K562 (cell line): ENCODE measurements at regions not wholly inside any gene's neighbourhood (a gene's known extent, or its start where the extent isn't known, plus 50 kb on each side); places are given as distances from the start of the nearest gene placed in this dataset.

ENCODE experiments used
- BDP1 ChIP-seq: IDR thresholded peaks from 3 replicates; pipeline ENCODE4 v1.6.1; 2011; ENCODE audit not compliant: insufficient read length, insufficient read depth
- CTCF ChIP-seq, 3 experiments: IDR thresholded peaks in 2 of 3; conservative IDR thresholded peaks in 1 of 3; 2 replicates each; pipeline ENCODE4 v1.5.1; 2011 to 2012; ENCODE audit warnings: low read length in 3 of 3, mild to moderate bottlenecking in 3 of 3, control low read depth in 2 of 3, improper control_type of control experiment in 1 of 3, inconsistent platforms in 1 of 3, low read depth in 1 of 3, mixed read lengths in 1 of 3, moderate library complexity in 1 of 3; ENCODE audit not compliant: insufficient read depth in 2 of 3
- NR2C2 ChIP-seq, 2 experiments: fragments of 200-800 bp in 1 of 2; sonication (Bioruptor generic) in 1 of 2; sonication (generic) in 1 of 2; formaldehyde crosslinking in 1 of 2; IDR thresholded peaks; 2 replicates each; pipeline versions ENCODE4 v1.6.1 to v1.8.0; 2016 to 2022; ENCODE audit warnings: mild to moderate bottlenecking in 1 of 2, missing compliant biosample characterization in 1 of 2, missing genetic modification characterization in 1 of 2, missing genetic modification reagents in 1 of 2
- POLR2A ChIP-seq: fragments of 450-650 bp; conservative IDR thresholded peaks from 2 replicates; pipeline ENCODE4 v1.6.1; 2016
- REST ChIP-seq, 2 experiments: fragments of 450-650 bp; formaldehyde crosslinking in 1 of 2; IDR thresholded peaks; 2 replicates each; pipeline versions ENCODE4 v1.4.0 to v1.6.1; 2014 to 2020; ENCODE audit warnings: mild to moderate bottlenecking in 2 of 2, borderline replicate concordance in 1 of 2, low read depth in 1 of 2
- SLC30A9 ChIP-seq: fragments of 250-450 bp; sonication (Bioruptor Pico); IDR thresholded peaks from 2 replicates; pipeline ENCODE4 v1.8.0; 2022; ENCODE audit warnings: mild to moderate bottlenecking, moderate library complexity
- TBL1XR1 ChIP-seq, 2 experiments: IDR thresholded peaks; 2 replicates each; pipeline ENCODE4 v1.6.1; 2012; ENCODE audit warnings: improper control_type of control experiment in 2 of 2, low read length in 2 of 2, mild to moderate bottlenecking in 1 of 2
- ZNF174 ChIP-seq: fragments of 250-450 bp; sonication (Bioruptor Pico); IDR thresholded peaks from 2 replicates; pipeline ENCODE4 v1.4.0; 2020; ENCODE audit warnings: mild to moderate bottlenecking

DNA sequence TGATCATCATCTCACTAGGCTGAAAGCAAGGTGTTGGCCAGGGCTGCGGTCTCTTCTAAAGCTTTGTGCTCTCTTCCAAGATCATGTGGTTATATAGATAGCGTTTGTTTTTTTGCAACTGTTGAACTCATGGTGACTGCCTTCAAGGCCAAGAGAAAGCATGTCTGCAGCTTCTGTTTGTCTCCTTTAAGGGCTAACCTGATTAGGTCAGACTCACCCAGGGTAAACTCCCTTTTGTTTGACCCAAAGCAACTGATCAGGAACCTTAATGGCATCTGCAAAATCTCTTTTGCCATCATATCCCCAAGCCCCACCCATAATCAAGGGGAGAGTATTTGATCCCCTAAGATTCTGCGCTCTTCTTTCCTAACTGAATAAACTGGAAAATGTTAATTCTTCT is 72.2 kb upstream of the ALG13 start:
- TF ChIP-seq CTCF (IDR thresholded peaks at IDR 0.05 in 2 of 3, conservative IDR thresholded peaks at IDR 0.05 in 1 of 3; ENCODE audit: insufficient read depth in 2 of 3, low read depth in 1 of 3, low read length in 3 of 3) = no peak
- TF ChIP-seq REST (IDR thresholded peaks at IDR 0.05; ENCODE audit: borderline replicate concordance) = no peak
- no peak for TF ChIP-seq REST (CRISPR knock-in tag; IDR thresholded peaks at IDR 0.05; ENCODE audit: low read depth)
- no peak for TF ChIP-seq NR2C2 (CRISPR knock-in tag; IDR thresholded peaks at IDR 0.05)
- TF ChIP-seq NR2C2 (tag; IDR thresholded peaks at IDR 0.05) = no peak
- no peak for TF ChIP-seq SLC30A9 (CRISPR knock-in tag)
- no peak for TF ChIP-seq POLR2A
- no peak for TF ChIP-seq BDP1
- TF ChIP-seq ZNF174 = no peak
- no peak for TF ChIP-seq TBL1XR1 (IDR thresholded peaks at IDR 0.05; ENCODE audit: low read length in 2 of 2)
